ENCODE measurements at regions not wholly inside any gene's neighbourhood (a gene's known extent, or its start where the extent isn't known, plus 50 kb on each side); places are given as distances from the start of the nearest gene placed in this dataset.

DNA sequence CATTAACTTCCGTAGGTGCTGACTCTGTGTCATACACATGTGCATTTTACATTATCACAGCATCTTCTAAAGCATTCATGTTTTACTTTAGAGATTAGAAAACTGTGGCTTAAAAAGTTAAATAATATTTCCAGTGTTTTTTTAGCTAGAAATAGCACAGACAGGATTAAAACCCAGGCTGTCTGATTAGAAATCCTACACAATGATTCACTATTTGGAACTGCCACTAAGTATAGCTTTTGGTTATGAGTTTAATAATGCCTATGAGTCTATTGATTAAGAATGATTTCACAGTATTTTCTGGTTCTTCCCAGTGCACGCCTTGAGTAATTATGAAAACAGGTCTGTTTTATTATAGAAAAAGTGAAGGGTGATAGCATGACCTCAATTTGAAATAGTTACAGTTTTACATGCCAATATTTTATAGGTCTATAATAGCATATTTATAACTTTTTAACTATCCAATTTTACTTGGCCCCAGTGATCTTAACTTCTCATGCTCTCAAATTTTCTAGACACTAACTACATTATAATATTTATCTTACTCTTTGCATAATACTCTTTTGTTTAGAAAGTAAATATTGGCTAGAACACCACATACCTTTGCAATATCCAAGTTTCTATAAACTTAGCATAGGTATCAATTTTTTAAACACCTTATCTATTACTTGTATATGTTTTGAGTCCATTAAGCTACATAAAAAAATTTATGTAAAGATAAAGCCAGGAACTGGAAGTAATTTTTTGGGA lies 313.2 kb downstream of the RND3 start:
- TF ChIP-seq, protein P1, sequence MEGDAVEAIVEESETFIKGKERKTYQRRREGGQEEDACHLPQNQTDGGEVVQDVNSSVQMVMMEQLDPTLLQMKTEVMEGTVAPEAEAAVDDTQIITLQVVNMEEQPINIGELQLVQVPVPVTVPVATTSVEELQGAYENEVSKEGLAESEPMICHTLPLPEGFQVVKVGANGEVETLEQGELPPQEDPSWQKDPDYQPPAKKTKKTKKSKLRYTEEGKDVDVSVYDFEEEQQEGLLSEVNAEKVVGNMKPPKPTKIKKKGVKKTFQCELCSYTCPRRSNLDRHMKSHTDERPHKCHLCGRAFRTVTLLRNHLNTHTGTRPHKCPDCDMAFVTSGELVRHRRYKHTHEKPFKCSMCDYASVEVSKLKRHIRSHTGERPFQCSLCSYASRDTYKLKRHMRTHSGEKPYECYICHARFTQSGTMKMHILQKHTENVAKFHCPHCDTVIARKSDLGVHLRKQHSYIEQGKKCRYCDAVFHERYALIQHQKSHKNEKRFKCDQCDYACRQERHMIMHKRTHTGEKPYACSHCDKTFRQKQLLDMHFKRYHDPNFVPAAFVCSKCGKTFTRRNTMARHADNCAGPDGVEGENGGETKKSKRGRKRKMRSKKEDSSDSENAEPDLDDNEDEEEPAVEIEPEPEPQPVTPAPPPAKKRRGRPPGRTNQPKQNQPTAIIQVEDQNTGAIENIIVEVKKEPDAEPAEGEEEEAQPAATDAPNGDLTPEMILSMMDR (IDR thresholded peaks at IDR 0.05; ENCODE audit: extremely low read depth, insufficient read depth, missing control alignments) = no peak
- in situ Hi-C loops (cut with MboI; ENCODE audit: low pct_unique_long_range_greater_than_20kb, low sequenced_read_pairs, unreplicated experiment) = no loop called here
- DNase-seq (ENCODE audit: low spot score) = no peak

DNA sequence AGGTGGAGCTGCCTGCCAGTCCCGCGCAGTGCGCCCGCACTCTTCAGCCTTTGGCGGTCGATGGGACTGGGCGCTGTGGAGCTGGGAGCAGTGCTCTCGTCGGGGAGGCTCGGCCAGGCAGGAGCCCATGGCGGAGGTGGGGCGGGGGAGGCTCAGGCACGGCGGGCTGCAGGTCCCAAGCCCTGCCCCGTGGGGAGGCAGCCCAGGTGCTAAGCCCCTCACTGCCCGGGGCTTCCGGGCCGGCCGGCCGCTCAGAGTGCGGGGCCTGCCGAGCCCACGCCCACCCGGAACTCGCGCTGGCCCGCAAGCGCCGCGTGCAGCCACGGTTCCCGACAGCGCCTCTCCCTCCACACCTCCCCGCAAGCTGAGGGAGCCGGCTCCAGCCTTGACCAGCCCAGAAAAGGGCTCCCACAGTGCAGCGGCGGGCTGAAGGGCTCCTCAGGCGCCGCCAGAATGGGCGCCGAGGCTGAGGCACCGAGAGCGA lies 316.4 kb downstream of the RND3 start:
- TF ChIP-seq, protein P1 (IDR thresholded peaks at IDR 0.05; ENCODE audit: extremely low read depth, insufficient read depth, missing control alignments) = no peak
- in situ Hi-C loops (cut with MboI; ENCODE audit: low pct_unique_long_range_greater_than_20kb, low sequenced_read_pairs, unreplicated experiment) = no loop called here
- no peak for DNase-seq (ENCODE audit: low spot score)

DNA sequence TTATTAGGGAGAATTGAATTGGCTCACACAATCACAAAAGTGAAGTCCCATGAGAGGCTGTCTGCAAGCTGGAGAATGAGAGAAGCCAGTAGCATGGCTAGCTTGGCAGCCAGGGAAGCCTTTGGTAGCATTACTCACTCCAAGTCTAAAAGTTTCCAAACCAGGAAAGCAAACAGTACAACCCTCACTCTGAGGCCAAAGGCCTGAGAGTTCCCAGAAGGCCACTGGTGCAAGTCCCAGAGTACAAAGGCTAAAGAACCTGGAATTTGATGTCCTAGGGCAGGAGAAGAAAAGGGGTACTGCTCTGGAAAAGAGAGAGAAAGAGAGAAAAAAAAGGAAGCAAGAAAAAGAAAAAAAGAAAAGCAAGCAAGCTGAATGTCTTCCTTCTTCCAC lies 318.2 kb downstream of the RND3 start:
- TF ChIP-seq, protein P1 (IDR thresholded peaks at IDR 0.05; ENCODE audit: extremely low read depth, insufficient read depth, missing control alignments) = no peak
- no peak for DNase-seq (ENCODE audit: low spot score)

DNA sequence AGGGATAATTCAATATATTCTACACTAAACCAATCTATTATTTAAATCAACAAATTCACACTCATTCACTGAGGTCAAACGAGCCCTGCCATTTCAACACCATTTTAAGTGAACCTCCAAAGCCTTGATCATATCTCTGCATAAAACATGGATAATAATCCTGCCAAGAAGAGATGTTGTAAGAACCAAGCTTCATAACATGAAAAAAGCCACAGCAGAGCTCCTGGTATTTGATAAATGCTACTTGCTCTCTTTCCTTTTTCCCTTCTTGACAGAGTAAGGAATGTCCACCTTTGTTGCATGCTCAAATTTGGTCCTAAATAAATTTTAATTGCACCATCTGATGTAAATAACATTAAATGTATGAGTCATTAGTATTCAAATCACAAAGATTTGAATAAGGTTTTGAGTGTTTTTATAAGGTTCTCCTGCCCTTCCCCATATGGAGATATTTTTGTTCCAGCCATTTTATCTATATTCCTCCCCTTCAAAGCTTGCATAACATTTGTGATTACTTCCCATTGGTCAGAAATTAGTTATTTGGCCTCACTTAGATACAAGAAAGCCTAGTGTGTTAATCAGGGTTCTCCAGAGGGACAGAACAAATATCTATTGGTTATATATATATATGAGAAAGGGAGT lies 318.8 kb downstream of the RND3 start:
- no peak for DNase-seq (ENCODE audit: low spot score)
- in situ Hi-C loops (cut with MboI; ENCODE audit: low pct_unique_long_range_greater_than_20kb, low sequenced_read_pairs, unreplicated experiment) = no loop called here
- TF ChIP-seq, protein P1 (IDR thresholded peaks at IDR 0.05; ENCODE audit: extremely low read depth, insufficient read depth, missing control alignments) = no peak

More for the DNA sequence above, 318.2 kb downstream of the RND3 start:
- in situ Hi-C loops (cut with MboI; ENCODE audit: low pct_unique_long_range_greater_than_20kb, low sequenced_read_pairs, unreplicated experiment) = no loop called here

DNA sequence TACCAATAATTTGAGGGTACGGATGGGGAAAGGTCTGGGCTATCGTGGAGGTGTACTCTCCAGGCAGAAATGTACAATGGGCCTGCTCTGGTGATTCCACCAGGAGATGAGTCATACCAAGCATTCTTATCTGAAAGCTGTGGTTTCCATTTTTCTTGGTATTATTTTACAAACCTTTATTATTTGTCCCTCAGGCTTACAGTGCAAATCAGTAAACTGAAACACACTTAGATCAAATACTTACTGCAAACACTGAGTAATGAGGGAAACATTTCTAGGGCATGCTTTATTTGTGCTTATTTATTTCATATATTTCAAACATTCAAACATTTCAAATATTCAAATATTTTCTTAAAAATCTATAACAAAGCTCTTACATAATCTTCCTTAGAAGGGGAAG lies 319.8 kb downstream of the RND3 start:
- in situ Hi-C loops (cut with MboI; ENCODE audit: low pct_unique_long_range_greater_than_20kb, low sequenced_read_pairs, unreplicated experiment) = no loop called here
- DNase-seq (ENCODE audit: low spot score) = peak; percentile 39
- TF ChIP-seq, protein P1 (IDR thresholded peaks at IDR 0.05; ENCODE audit: extremely low read depth, insufficient read depth, missing control alignments) = no peak

DNA sequence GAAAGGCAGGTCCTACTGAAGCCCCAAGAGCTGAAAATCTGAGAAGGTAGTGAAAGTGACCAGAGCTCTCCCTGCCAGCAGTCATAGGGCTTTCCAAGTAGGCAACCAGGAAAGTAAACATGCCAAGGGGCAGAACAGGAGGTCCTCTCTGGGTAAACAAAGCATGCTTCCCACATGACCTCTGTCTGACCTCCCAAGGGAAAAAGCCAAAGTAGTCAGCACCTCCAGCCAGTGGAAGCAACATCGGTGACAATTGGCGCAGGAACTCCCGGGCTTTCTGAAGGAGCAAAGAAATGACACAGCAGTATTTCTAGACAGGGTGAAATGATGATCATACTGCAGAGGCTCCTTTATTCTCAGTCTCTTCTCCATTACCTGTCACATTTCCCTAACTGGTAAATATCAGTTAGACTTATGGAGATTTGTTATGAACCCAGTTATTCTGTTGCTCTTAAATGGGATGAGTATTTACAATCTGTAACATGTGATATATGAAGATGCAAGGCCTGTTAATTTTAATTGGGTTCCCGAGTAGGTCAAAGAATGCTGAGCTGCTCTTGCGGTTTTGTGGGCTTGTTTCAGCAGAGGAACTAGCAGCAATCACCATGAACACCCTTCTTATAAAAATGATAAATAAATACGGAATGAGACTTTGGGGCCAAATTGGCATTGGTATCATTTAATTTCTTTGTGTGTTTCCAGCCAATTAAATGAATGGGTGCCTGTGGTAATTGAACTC lies 321.0 kb downstream of the RND3 start:
- no peak for DNase-seq (ENCODE audit: low spot score)
- in situ Hi-C loops (cut with MboI; ENCODE audit: low pct_unique_long_range_greater_than_20kb, low sequenced_read_pairs, unreplicated experiment) = no loop called here
- TF ChIP-seq, protein P1 (IDR thresholded peaks at IDR 0.05; ENCODE audit: extremely low read depth, insufficient read depth, missing control alignments) = no peak

All from GM13977 (cell line).